Fibroblast of skin of right biceps (primary cell): ENCODE measurements at regions not wholly inside any gene's neighbourhood (a gene's known extent, or its start where the extent isn't known, plus 50 kb on each side); places are given as distances from the start of the nearest gene placed in this dataset.
"Not testable (repeated sequence)": the region's sequence is repeated elsewhere in the genome, so short reads cannot be mapped to it uniquely, and the experiment has no call there.

Source experiments
- DNase-seq: peaks from one replicate; pipeline ENCODE4 v3.0.0-alpha.2; 2013

DNA sequence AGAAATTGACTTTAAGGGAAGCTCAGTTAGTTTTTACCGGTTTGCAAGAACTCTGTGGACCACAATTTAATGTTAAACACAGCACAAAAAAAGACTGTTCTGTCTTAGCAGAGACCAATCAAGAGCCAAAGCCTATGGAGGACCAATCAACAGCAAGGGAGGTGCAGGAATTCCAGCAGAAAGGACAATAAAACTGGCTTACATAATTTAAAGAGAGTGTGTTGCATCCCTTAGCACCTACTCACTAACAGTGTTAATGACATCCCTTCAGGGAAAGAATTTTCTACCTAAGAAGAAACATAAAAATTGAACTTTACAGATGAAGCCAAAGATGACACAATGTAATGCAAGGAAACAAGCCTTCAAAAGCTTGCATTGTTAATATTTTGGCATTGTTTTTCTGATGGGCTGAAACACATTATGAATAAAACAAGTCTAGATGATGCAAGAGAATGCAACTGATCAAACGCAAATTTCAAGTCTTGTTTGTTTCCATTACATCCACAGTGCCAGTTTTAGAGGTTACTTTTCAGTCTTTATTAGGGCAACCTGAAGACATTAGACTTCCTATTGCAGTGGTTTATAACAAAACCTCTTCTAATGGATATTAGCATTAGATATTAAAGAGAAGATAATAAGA is 111.3 kb upstream of the FST start:
- DNase-seq: no peak

DNA sequence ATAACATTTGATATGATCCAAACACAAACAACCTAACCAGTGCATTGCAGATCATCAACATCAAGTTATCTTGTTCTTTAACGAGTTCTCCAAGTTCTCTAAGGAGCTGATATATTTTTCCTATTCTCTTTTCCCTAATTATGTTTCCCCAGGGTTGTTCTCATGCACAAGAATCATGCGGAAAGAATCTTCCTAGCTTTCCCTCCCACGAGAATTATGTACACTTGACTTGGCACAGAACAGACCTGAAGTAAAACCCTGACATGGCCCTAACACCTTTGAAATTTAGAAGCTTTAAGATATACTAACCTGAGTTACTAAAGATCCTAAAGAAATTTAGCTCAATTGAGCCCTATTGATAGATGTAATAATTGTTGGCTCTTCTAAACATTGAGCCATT is 110.7 kb upstream of the FST start:
- DNase-seq: no peak

DNA sequence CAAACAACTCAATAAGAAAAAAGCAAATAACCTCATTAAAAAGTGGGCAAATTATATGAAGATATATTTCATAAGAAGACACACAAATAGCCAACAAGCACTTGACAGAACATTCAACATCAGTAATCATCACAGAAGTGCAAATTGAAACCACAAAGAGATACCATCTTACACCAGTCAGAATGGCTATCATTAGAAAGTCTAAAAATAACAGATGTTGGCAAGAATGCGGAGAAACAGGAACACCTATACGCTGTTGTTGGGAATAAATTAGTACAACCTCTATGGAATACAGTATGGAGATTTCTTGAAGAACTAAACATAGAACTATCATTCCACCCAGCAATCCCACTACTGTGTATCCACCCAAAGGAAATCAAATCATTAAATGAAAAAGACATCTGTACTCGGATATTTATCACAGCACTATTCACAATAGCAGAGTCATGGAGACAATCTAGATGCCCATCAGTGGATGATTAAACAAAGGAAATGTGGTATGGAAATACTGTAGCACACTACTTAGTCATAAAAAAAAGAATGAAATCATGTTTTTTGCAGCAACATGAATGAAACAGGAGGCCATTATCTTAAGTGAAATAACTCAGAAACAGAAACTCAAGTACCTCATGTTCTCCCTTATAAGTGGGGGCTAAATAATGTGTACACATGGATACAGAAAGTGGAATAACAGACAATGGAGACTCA is 106.8 kb upstream of the FST start:
- DNase-seq: peak; percentile 69

DNA sequence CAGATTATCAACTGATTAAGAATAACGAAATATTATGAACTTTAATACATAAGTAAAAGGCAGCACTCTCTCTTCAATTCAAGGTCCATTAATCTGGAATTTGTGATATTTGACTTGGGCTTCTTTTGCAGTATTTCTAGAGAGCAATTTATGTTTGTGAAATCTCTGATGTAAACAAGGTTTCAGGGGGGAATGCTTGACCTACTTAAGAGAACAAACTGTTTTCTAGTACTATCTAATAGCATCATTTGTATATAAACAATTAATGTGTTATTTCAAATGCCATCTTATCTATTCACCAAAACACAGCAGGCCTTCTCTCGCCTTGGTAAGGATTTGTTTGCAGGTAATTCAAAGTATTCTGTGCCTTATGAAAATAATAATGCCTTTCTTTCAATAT is 103.6 kb upstream of the FST start:
- DNase-seq: no peak

- no peak for DNase-seq
Observed at GRCh38 chr5:53378190-53378589, 102.2 kb upstream of the FST start.

- DNase-seq: peak; percentile 84
Observed at GRCh38 chr5:53378590-53379247, 101.7 kb upstream of the FST start.

GRCh38 chr5:53386341-53386740 is 94.1 kb upstream of the FST start:
- peak; percentile 46 for DNase-seq

DNA sequence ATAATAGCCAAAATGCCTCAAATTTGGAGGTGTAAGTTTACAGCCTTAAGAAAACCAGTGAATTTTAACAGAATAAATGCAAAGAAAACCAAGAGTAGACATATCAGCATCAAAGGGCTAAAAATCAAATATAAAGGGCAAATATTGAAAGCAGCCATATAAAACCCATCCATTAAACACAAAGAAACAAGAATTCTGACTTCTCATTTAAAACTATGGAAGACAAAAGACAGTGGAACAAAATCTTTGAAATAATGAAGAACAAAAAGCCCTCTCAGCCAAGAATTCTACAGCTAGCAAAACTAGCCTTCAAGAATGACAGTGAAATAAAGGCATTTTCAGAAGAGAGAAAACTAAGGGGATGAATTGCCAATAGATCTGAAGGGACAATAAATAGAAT is 91.3 kb upstream of the FST start:
- DNase-seq: no peak

DNA sequence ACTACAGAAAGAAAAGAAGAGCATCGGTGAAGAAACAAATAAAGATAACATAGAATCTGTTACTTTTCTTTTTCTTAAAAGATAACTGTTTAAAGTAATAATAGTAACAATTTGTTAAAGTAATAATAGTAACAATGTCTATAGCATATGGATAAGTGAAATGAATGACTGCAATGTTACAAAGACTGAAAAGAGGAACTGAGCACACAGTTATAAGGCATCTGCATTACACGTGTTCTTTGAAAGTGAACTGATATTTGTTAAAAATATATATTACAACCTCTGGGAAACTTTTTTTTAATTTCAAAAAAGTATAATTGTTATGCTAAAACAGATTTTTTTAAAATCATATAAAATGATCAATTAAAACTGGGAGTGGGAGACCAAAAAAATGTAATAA is 88.4 kb upstream of the FST start:
- no peak for DNase-seq

DNA sequence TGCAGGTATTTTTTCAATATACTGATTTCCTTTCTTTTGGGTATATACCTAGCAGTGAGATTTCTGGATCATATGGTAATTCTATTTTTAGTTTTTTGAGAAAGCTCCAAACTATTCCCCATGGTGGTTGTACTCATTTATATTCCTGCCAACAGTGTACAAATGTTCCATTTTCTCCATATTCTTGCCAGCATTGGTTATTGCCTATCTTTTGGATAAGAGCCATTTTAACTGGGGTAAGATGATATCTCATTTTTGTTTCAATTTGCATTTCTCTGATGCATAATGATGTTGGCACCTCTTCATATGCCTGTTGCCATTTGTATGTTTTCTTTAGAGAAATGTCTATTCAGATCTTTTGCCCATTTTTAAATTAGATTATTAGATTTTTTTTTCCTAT is 85.6 kb upstream of the FST start:
- DNase-seq: no peak

DNA sequence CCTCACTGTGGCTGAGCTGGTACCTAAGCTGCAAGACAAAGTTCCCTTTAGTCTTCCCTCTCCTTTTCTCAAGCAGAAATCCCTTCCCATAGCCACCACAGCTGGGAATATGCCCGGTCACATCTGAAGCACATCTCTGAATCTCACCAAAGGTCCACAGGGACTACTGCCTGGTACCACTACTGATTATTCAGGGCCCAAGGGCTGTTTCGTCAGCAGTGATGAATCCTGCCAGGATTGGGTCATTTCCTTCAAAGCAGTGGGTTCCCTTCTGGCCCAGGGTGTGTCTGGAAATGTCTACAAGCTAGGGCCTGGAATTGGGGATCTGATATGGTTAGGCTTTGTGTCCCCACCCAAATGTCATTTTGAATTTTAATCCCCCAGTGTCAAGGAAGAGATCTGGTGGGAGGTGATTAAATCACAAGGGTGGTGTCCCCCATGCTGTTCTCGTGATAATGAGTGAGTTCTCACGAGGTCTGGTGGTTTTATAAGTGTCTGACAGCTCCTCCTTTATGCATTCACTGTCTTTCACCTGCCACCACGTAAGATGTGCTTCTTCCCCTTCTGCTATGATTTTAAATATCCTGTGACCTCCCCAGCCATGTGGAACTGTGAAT is 83.2 kb upstream of the FST start:
- no peak for DNase-seq

DNA sequence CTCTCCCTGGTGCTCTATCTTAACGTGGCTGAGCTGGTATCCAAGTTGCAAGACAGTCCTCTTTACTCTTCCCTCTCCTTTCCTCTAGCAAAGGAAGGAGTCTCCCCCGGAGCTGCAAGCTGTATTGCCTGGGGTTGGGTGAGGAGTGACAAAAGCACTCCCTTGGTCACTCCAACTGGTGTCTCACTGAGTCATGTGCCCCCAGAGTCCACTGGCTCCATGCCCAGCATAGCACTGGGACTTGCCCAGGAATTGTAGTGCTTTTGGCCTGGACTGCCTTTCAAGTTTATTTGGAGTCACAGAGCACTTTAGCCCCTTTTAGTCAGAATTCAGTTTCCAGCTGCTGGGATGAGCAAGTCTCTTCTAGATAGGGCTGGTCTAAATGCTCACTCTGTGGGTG is 82.6 kb upstream of the FST start:
- peak; percentile 80 for DNase-seq

- peak; percentile 89 for DNase-seq
Observed at GRCh38 chr5:53399926-53400697, 80.3 kb upstream of the FST start.

GRCh38 chr5:53403291-53403690 is 77.1 kb upstream of the FST start:
- DNase-seq: peak; percentile 72

GRCh38 chr5:53403758-53404157 is 76.7 kb upstream of the FST start:
- DNase-seq: peak; percentile 88

DNA sequence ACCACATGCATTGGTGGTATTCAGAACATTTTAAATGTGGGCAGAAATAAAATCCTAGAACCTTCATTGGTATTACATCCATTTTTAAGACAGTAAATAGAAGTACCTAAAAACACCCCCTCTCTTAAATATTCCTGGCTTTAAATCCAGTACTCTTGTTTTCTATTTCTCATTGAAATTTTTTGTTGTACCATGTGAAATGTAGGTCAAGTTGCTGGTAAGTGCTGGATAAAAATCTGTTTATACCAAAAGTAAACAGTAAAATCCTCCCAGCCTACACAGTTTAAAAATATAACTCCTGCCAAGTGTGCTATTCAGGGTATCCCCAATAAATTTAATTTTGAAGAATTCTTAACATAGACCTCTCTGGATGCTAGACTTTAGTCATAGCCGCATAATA is 75.0 kb upstream of the FST start:
- DNase-seq: no peak

DNA sequence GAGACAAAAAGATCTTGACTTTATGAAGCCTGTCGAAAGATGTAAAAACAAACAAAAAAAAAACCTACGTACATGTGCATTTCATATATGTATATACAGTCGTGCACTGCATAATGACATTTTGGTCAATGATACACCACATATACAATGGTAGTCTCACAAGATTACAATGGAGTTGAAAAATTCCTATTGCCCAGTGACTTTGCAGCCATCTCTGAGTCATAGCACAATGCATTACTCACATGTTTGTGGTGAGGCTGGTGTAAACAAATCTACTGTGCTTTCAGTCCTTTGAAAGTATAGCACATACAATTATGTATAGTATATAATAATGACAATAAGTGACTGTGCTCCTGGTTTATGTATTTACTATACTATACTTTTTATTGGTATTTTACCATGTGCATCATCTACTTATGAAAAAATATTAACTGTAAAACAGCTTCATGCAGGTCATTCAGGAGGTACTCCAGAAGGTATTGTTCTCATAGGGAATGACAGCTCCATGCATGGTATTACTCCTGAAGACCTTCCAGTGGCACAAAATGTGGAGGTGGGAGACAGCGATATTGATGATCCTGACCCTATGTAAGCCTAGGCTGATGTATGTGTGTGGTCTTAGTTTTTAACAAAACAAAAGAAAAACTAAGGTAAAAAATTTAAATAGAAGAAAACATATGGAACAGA is 73.7 kb upstream of the FST start:
- peak; percentile 93 for DNase-seq

GRCh38 chr5:53407373-53407772 is 73.1 kb upstream of the FST start:
- peak; percentile 88 for DNase-seq

GRCh38 chr5:53411388-53411787 is 69.0 kb upstream of the FST start:
- no peak for DNase-seq

GRCh38 chr5:53412499-53412898 is 67.9 kb upstream of the FST start:
- not testable (repeated sequence) for DNase-seq

DNA sequence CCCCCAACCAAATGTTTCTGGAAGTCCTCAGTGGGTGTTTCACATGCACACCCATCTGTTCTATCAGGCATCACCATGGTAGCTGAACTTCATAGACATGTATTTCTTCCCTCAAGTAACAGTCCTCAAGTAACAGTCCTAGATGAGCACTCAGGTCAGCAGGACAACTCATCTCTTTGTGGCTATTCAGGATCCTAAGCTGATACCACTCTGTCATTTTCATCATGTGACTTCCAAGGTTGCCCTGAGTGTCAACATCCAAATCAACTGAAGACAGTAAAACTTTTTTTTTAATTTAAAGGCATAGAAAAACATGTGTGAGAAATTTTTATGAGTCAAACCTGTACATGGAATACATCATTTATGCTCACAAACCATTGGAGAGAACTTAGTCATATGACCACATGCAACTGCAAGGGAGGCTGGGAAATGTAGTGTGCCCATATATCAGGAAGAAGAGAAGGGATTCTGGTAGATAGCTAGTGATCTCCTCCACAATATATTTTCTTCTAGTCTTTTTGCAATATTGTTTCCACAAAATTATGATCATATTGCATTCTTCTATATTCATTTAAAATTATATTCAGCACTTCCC is 64.2 kb upstream of the FST start:
- DNase-seq: no peak

GRCh38 chr5:53418409-53418808 is 62.0 kb upstream of the FST start:
- DNase-seq: no peak
